ENCODE measurements at regions not wholly inside any gene's neighbourhood (a gene's known extent, or its start where the extent isn't known, plus 50 kb on each side); places are given as distances from the start of the nearest gene placed in this dataset.

- TF ChIP-seq ARNTL (CRISPR knock-in tag; IDR thresholded peaks at IDR 0.05; ENCODE audit: borderline replicate concordance, low read depth) (no peak), TOX (CRISPR knock-in tag; IDR thresholded peaks at IDR 0.05; ENCODE audit: borderline replicate concordance) (no peak), POU6F1 (CRISPR knock-in tag; IDR thresholded peaks at IDR 0.05; ENCODE audit: borderline replicate concordance, low read depth) (no peak), BACH2 (CRISPR knock-in tag; IDR thresholded peaks at IDR 0.05; ENCODE audit: borderline replicate concordance) (no peak), OSR1 (CRISPR knock-in tag; IDR thresholded peaks at IDR 0.05) (no peak), CREB5 (CRISPR knock-in tag; IDR thresholded peaks at IDR 0.05; ENCODE audit: low read depth) (no peak), ZFP3 (CRISPR knock-in tag; IDR thresholded peaks at IDR 0.05) (no peak), SNAI2 (CRISPR knock-in tag; IDR thresholded peaks at IDR 0.05) (no peak), GLIS3 (CRISPR knock-in tag; IDR thresholded peaks at IDR 0.05) (no peak), PPARA (CRISPR knock-in tag; IDR thresholded peaks at IDR 0.05; ENCODE audit: borderline replicate concordance) (no peak), ISL1 (CRISPR knock-in tag; IDR thresholded peaks at IDR 0.05) (no peak)
These were observed 114.4 kb downstream of the ZNF664 start for GRCh38 chr12:124087266-124088051.

Data from SK-N-SH treated with all-trans-retinoic acid at 6 μM for 48 hours (cell line).